ENCODE measurements at regions not wholly inside any gene's neighbourhood (a gene's known extent, or its start where the extent isn't known, plus 50 kb on each side); places are given as distances from the start of the nearest gene placed in this dataset.

GRCh38 chr6:118750143-118750542 lies 98.8 kb upstream of the CEP85L start:
- TF ChIP-seq CTCF (IDR thresholded peaks at IDR 0.05; ENCODE audit: partially characterized antibody, unreplicated experiment) = no peak
- H3K4me3 Mint-ChIP-seq (ENCODE audit: unreplicated experiment) = no peak overlapping the region
- H3K27me3 Mint-ChIP-seq (ENCODE audit: unreplicated experiment) = no peaks in the 10 kb centered on the region
- no peaks in the 10 kb centered on the region for H3K9me3 Mint-ChIP-seq (ENCODE audit: unreplicated experiment)
- H3K36me3 Mint-ChIP-seq (ENCODE audit: unreplicated experiment) = peaks cover 4% of the 10 kb centered on the region
- no peak for DNase-seq
- no peak overlapping the region for H3K27ac Mint-ChIP-seq (ENCODE audit: unreplicated experiment)
- H3K4me1 Mint-ChIP-seq (ENCODE audit: low read depth, unreplicated experiment) = peaks cover 16% of the 10 kb centered on the region

- Mint-ChIP-seq H3K27ac (ENCODE audit: unreplicated experiment) (peak overlapping the region; percentile 90), H3K36me3 (ENCODE audit: unreplicated experiment) (peaks cover 4% of the 10 kb centered on the region), H3K4me1 (ENCODE audit: low read depth, unreplicated experiment) (peaks cover 16% of the 10 kb centered on the region), H3K9me3 (ENCODE audit: unreplicated experiment) (no peaks in the 10 kb centered on the region), H3K27me3 (ENCODE audit: unreplicated experiment) (no peaks in the 10 kb centered on the region), H3K4me3 (ENCODE audit: unreplicated experiment) (peak overlapping the region; percentile 9)
- peak; percentile 58 for DNase-seq
- no peak for TF ChIP-seq CTCF (IDR thresholded peaks at IDR 0.05; ENCODE audit: partially characterized antibody, unreplicated experiment)
Observed at GRCh38 chr6:118748311-118749062, 97.1 kb upstream of the CEP85L start.

GRCh38 chr6:118746825-118747174 lies 95.4 kb upstream of the CEP85L start:
- no peaks in the 10 kb centered on the region for H3K9me3 Mint-ChIP-seq (ENCODE audit: unreplicated experiment)
- H3K4me3 Mint-ChIP-seq (ENCODE audit: unreplicated experiment) = no peak overlapping the region
- no peaks in the 10 kb centered on the region for H3K27me3 Mint-ChIP-seq (ENCODE audit: unreplicated experiment)
- DNase-seq = no peak
- H3K36me3 Mint-ChIP-seq (ENCODE audit: unreplicated experiment) = peaks cover 4% of the 10 kb centered on the region
- H3K4me1 Mint-ChIP-seq (ENCODE audit: low read depth, unreplicated experiment) = peaks cover 16% of the 10 kb centered on the region
- TF ChIP-seq CTCF (IDR thresholded peaks at IDR 0.05; ENCODE audit: partially characterized antibody, unreplicated experiment) = no peak
- no peak overlapping the region for H3K27ac Mint-ChIP-seq (ENCODE audit: unreplicated experiment)

GRCh38 chr6:118746145-118746824 lies 94.9 kb upstream of the CEP85L start:
- DNase-seq = no peak
- no peak overlapping the region for H3K27ac Mint-ChIP-seq (ENCODE audit: unreplicated experiment)
- peaks cover 16% of the 10 kb centered on the region for H3K4me1 Mint-ChIP-seq (ENCODE audit: low read depth, unreplicated experiment)
- no peaks in the 10 kb centered on the region for H3K9me3 Mint-ChIP-seq (ENCODE audit: unreplicated experiment)
- no peak overlapping the region for H3K4me3 Mint-ChIP-seq (ENCODE audit: unreplicated experiment)
- peaks cover 3% of the 10 kb centered on the region for H3K36me3 Mint-ChIP-seq (ENCODE audit: unreplicated experiment)
- no peaks in the 10 kb centered on the region for H3K27me3 Mint-ChIP-seq (ENCODE audit: unreplicated experiment)
- no peak for TF ChIP-seq CTCF (IDR thresholded peaks at IDR 0.05; ENCODE audit: partially characterized antibody, unreplicated experiment)

GRCh38 chr6:118745156-118745555 lies 93.8 kb upstream of the CEP85L start:
- H3K27ac Mint-ChIP-seq (ENCODE audit: unreplicated experiment) = no peak overlapping the region
- H3K36me3 Mint-ChIP-seq (ENCODE audit: unreplicated experiment) = no peaks in the 10 kb centered on the region
- H3K4me1 Mint-ChIP-seq (ENCODE audit: low read depth, unreplicated experiment) = peaks cover 19% of the 10 kb centered on the region
- DNase-seq = no peak
- H3K9me3 Mint-ChIP-seq (ENCODE audit: unreplicated experiment) = no peaks in the 10 kb centered on the region
- H3K27me3 Mint-ChIP-seq (ENCODE audit: unreplicated experiment) = no peaks in the 10 kb centered on the region
- no peak overlapping the region for H3K4me3 Mint-ChIP-seq (ENCODE audit: unreplicated experiment)
- TF ChIP-seq CTCF (IDR thresholded peaks at IDR 0.05; ENCODE audit: partially characterized antibody, unreplicated experiment) = no peak
